Omental fat pad (tissue), 3 donors: ENCODE measurements at regions not wholly inside any gene's neighbourhood (a gene's known extent, or its start where the extent isn't known, plus 50 kb on each side); places are given as distances from the start of the nearest gene placed in this dataset.
"Not testable (repeated sequence)": the region's sequence is repeated elsewhere in the genome, so short reads cannot be mapped to it uniquely, and the experiment has no call there.

Experiments used
- ATAC-seq: fragments of 150-250 bp; one replicate; pipeline ENCODE4 v1.9.1; 2016; ENCODE audit warnings: mild to moderate bottlenecking, moderate library complexity; ENCODE audit not compliant: low FRiP score
- DNase-seq: peaks from one replicate; pipeline ENCODE4 v3.0.0-alpha.2; 2019; ENCODE audit warnings: low spot score
- CTCF ChIP-seq, 3 donors: fragments of 450-650 bp; IDR thresholded peaks; one replicate each; pipeline ENCODE4 v1.5.1; 2016 to 2017; ENCODE audit warnings: antibody characterized with exemption in 3 of 3, mild to moderate bottlenecking in 3 of 3, moderate library complexity in 2 of 3

GRCh38 chr1:8228253-8228652 lies 89.7 kb upstream of the SLC45A1 start:
- no peak for TF ChIP-seq CTCF (IDR thresholded peaks at IDR 0.05)
- ATAC-seq (no peak), DNase-seq (no peak)

GRCh38 chr1:8227674-8228073 lies 90.2 kb upstream of the SLC45A1 start:
- ATAC-seq, DNase-seq: not testable (repeated sequence)

GRCh38 chr1:8226747-8227146 lies 91.2 kb upstream of the SLC45A1 start:
- DNase-seq (no peak), ATAC-seq (no peak)

DNA sequence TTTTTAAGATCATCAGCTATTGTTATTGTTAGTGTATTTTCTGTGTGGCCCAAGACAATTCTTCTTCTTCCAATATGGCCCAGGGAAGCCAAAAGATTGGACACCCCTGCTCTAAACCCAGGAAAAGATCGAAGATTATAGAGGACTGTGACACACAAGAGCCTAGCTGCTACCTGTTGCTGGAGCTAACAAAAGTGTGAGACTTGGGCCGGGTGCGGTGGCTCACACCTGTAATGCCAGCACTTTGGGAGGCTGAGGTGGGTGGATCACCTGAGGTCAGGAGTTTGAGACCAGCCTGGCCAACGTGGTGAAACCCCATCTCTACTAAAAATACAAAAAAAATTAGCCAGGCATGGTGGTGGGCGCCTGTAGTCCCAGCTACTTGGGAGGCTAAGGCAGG lies 91.9 kb upstream of the SLC45A1 start:
- not testable (repeated sequence) for DNase-seq, ATAC-seq

More at GRCh38 chr1:8226747-8227146, 91.2 kb upstream of the SLC45A1 start:
- TF ChIP-seq CTCF (IDR thresholded peaks at IDR 0.05), result no peak

GRCh38 chr1:8223526-8223925 lies 94.4 kb upstream of the SLC45A1 start:
- ATAC-seq, result no peak
- DNase-seq, result no peak
- TF ChIP-seq CTCF (IDR thresholded peaks at IDR 0.05), result no peak

- TF ChIP-seq CTCF (IDR thresholded peaks at IDR 0.05), result no peak
- DNase-seq, result no peak
- no peak for ATAC-seq
Measured at GRCh38 chr1:8222789-8223188, 95.1 kb upstream of the SLC45A1 start.

GRCh38 chr1:8219530-8219929 lies 98.4 kb upstream of the SLC45A1 start:
- DNase-seq (no peak), ATAC-seq (no peak)
- TF ChIP-seq CTCF (IDR thresholded peaks at IDR 0.05), result no peak

- TF ChIP-seq CTCF (IDR thresholded peaks at IDR 0.05), result no peak
- no peak for DNase-seq
- no peak for ATAC-seq
Measured at GRCh38 chr1:8218351-8219092, 99.4 kb upstream of the SLC45A1 start.
